ENCODE measurements at regions not wholly inside any gene's neighbourhood (a gene's known extent, or its start where the extent isn't known, plus 50 kb on each side); places are given as distances from the start of the nearest gene placed in this dataset.

GRCh38 chr12:16962889-16963288, 356.9 kb upstream of the LMO3 start:
- Histone ChIP-seq H3K79me2 (no peaks in the 10 kb centered on the region), H3K9ac (no peak overlapping the region), H3K4me1 (no peaks in the 10 kb centered on the region), H3K4me2 (ENCODE audit: low read length) (no peak overlapping the region), H3K27ac (no peak overlapping the region), H3K27me3 (ENCODE audit: control insufficient read depth, insufficient read depth, low read length) (no peaks in the 10 kb centered on the region), H3K36me3 (ENCODE audit: control insufficient read depth, insufficient read depth, low read length) (no peaks in the 10 kb centered on the region), H3K4me3 (ENCODE audit: low read depth, low read length) (no peak overlapping the region), H3K9me3 (ENCODE audit: control insufficient read depth, low read length) (no peaks in the 10 kb centered on the region), H2AFZ (no peak overlapping the region)
- TF ChIP-seq CTCF (IDR thresholded peaks at IDR 0.05) = no peak

GRCh38 chr12:16955083-16955657, 349.2 kb upstream of the LMO3 start:
- Histone ChIP-seq H3K9ac (no peak overlapping the region), H3K4me3 (ENCODE audit: low read depth, low read length) (no peak overlapping the region), H3K4me1 (no peaks in the 10 kb centered on the region), H3K9me3 (ENCODE audit: control insufficient read depth, low read length) (no peaks in the 10 kb centered on the region), H2AFZ (no peak overlapping the region), H3K79me2 (no peaks in the 10 kb centered on the region), H3K27me3 (ENCODE audit: control insufficient read depth, insufficient read depth, low read length) (no peaks in the 10 kb centered on the region), H3K4me2 (ENCODE audit: low read length) (no peak overlapping the region), H3K36me3 (ENCODE audit: control insufficient read depth, insufficient read depth, low read length) (no peaks in the 10 kb centered on the region), H3K27ac (no peak overlapping the region)
- TF ChIP-seq CTCF (IDR thresholded peaks at IDR 0.05) = no peak

- TF ChIP-seq CTCF (IDR thresholded peaks at IDR 0.05) = no peak
These were observed 344.1 kb upstream of the LMO3 start for GRCh38 chr12:16949871-16950667.

GRCh38 chr12:16949371-16949770, 343.4 kb upstream of the LMO3 start:
- no peaks in the 10 kb centered on the region for H3K4me1 ChIP-seq

More at GRCh38 chr12:16949871-16950667, 344.1 kb upstream of the LMO3 start:
- Histone ChIP-seq H3K27ac (no peak overlapping the region), H3K27me3 (ENCODE audit: control insufficient read depth, insufficient read depth, low read length) (no peaks in the 10 kb centered on the region), H3K4me2 (ENCODE audit: low read length) (no peak overlapping the region), H3K9ac (no peak overlapping the region), H3K79me2 (no peaks in the 10 kb centered on the region), H2AFZ (no peak overlapping the region), H3K4me3 (ENCODE audit: low read depth, low read length) (no peak overlapping the region), H3K4me1 (no peaks in the 10 kb centered on the region), H3K9me3 (ENCODE audit: control insufficient read depth, low read length) (no peaks in the 10 kb centered on the region), H3K36me3 (ENCODE audit: control insufficient read depth, insufficient read depth, low read length) (no peaks in the 10 kb centered on the region)

More at GRCh38 chr12:16949371-16949770, 343.4 kb upstream of the LMO3 start:
- H3K79me2 ChIP-seq = no peaks in the 10 kb centered on the region
- no peaks in the 10 kb centered on the region for H3K36me3 ChIP-seq (ENCODE audit: control insufficient read depth, insufficient read depth, low read length)
- no peak overlapping the region for H3K9ac ChIP-seq
- no peak for TF ChIP-seq CTCF (IDR thresholded peaks at IDR 0.05)
- H3K27me3 ChIP-seq (ENCODE audit: control insufficient read depth, insufficient read depth, low read length) = no peaks in the 10 kb centered on the region
- no peak overlapping the region for H3K4me2 ChIP-seq (ENCODE audit: low read length)
- H3K4me3 ChIP-seq (ENCODE audit: low read depth, low read length) = no peak overlapping the region
- H3K27ac ChIP-seq = no peak overlapping the region
- no peaks in the 10 kb centered on the region for H3K9me3 ChIP-seq (ENCODE audit: control insufficient read depth, low read length)
- H2AFZ ChIP-seq = no peak overlapping the region

Data from parathyroid adenoma (tissue), 2 donors.